Small intestine (tissue), 7 donors: ENCODE measurements at regions not wholly inside any gene's neighbourhood (a gene's known extent, or its start where the extent isn't known, plus 50 kb on each side); places are given as distances from the start of the nearest gene placed in this dataset.
A peak's percentile ranks its signal among the peaks of the same experiment; 100 is the strongest.

Experiments used
- DNase-seq, 2 donors: peaks; one replicate each; pipeline versions ENCODE4 v3.0.0 to v3.0.0-alpha.2; 2013
- FAIRE-seq: peaks from 2 replicates; lab custom pipeline; 2012; peaks lifted over from hg19 to GRCh38; lab: Jason Lieb, UNC
- H3K27ac ChIP-seq, 3 donors: one replicate each; pipeline ENCODE4 v1.5.1; 2013; ENCODE audit warnings: low read length in 2 of 3, mild to moderate bottlenecking in 2 of 3, control low read depth in 1 of 3, inconsistent platforms in 1 of 3, low read depth in 1 of 3, moderate library complexity in 1 of 3
- H3K27me3 ChIP-seq, 3 donors: one replicate each; pipeline ENCODE4 v1.6.1; 2013; ENCODE audit warnings: low read length in 3 of 3, inconsistent platforms in 1 of 3; ENCODE audit not compliant: control insufficient read depth in 3 of 3, insufficient read depth in 3 of 3
- H3K36me3 ChIP-seq, 3 donors: one replicate each; pipeline ENCODE4 v1.6.1; 2013; ENCODE audit warnings: low read length in 3 of 3, inconsistent platforms in 1 of 3, low read depth in 1 of 3, mild to moderate bottlenecking in 1 of 3, moderate library complexity in 1 of 3; ENCODE audit not compliant: control insufficient read depth in 3 of 3, insufficient read depth in 2 of 3
- H3K4me1 ChIP-seq, 3 donors: one replicate each; pipeline ENCODE4 v1.6.1; 2013; ENCODE audit warnings: low read length in 2 of 3, inconsistent platforms in 1 of 3, low read depth in 1 of 3, mild to moderate bottlenecking in 1 of 3, moderate library complexity in 1 of 3; ENCODE audit not compliant: control insufficient read depth in 3 of 3, insufficient read depth in 2 of 3
- H3K4me3 ChIP-seq, 3 donors: one replicate each; pipeline ENCODE4 v1.5.1; 2013; ENCODE audit warnings: low read length in 3 of 3, control low read depth in 1 of 3, inconsistent platforms in 1 of 3, low read depth in 1 of 3, mild to moderate bottlenecking in 1 of 3, moderate library complexity in 1 of 3
- H3K9me3 ChIP-seq, 2 donors: one replicate each; pipeline ENCODE4 v1.6.1; 2013; ENCODE audit warnings: low read depth in 1 of 2, low read length in 1 of 2; ENCODE audit not compliant: control insufficient read depth in 2 of 2, insufficient read depth in 1 of 2
- WGBS, 3 donors: extraction: QIAGEN DNeasy Blood & Tissue Kit; methylation state at CpG; one replicate each; pipeline ENCODE4 v1.1.7; 2013; 5-methylcytosine and 5-hydroxymethylcytosine counted together
- donor health status: healthy with polysubstance abuse.
- donor health status: control.
- donor health status: control.
- donor health status: Bipolar disorder and iron deficiency.
- donor health status: healthy.

GRCh38 chr1:95313527-95313926, 79.5 kb downstream of the RWDD3 start:
- FAIRE-seq, result no peak
- WGBS, 3 donors, result 44 to 60% (median 46%) methylated on average over 3 of the region's 3 CpGs

GRCh38 chr1:95321531-95321930, 87.5 kb downstream of the RWDD3 start:
- 58 to 88% (median 78%) methylated on average over 3 of the region's 3 CpGs for WGBS, 3 donors
- Histone ChIP-seq H3K9me3 (no peaks in the 10 kb centered on the region), H3K27ac (no peak overlapping the region), H3K4me3 (no peak overlapping the region), H3K4me1 (no peaks in the 10 kb centered on the region), H3K27me3 (no peaks in the 10 kb centered on the region), H3K36me3 (no peaks in the 10 kb centered on the region)
- no peak for FAIRE-seq
- no peak for DNase-seq

More at GRCh38 chr1:95313527-95313926, 79.5 kb downstream of the RWDD3 start:
- no peak for DNase-seq
- Histone ChIP-seq H3K9me3 (no peaks in the 10 kb centered on the region), H3K36me3 (no peaks in the 10 kb centered on the region), H3K4me1 (no peaks in the 10 kb centered on the region), H3K4me3 (no peak overlapping the region), H3K27me3 (no peaks in the 10 kb centered on the region), H3K27ac (no peak overlapping the region)

GRCh38 chr1:95323123-95323522, 89.1 kb downstream of the RWDD3 start:
- Histone ChIP-seq H3K4me1 (no peaks in the 10 kb centered on the region), H3K4me3 (no peak overlapping the region), H3K36me3 (no peaks in the 10 kb centered on the region), H3K9me3 (no peaks in the 10 kb centered on the region), H3K27ac (no peak overlapping the region), H3K27me3 (no peaks in the 10 kb centered on the region)
- no peak for DNase-seq
- WGBS, 3 donors, result 11 to 38% (median 38%) methylated on average over 1 of the region's 1 CpG
- FAIRE-seq, result no peak

GRCh38 chr1:95325349-95325748, 91.3 kb downstream of the RWDD3 start:
- Histone ChIP-seq H3K4me3 (no peak overlapping the region), H3K27me3 (no peaks in the 10 kb centered on the region), H3K36me3 (no peaks in the 10 kb centered on the region), H3K9me3 (no peaks in the 10 kb centered on the region), H3K4me1 (no peaks in the 10 kb centered on the region), H3K27ac (no peak overlapping the region)
- no peak for FAIRE-seq
- no peak for DNase-seq
- 79 to 81% (median 81%) methylated on average over 4 of the region's 4 CpGs for WGBS, 3 donors

DNA sequence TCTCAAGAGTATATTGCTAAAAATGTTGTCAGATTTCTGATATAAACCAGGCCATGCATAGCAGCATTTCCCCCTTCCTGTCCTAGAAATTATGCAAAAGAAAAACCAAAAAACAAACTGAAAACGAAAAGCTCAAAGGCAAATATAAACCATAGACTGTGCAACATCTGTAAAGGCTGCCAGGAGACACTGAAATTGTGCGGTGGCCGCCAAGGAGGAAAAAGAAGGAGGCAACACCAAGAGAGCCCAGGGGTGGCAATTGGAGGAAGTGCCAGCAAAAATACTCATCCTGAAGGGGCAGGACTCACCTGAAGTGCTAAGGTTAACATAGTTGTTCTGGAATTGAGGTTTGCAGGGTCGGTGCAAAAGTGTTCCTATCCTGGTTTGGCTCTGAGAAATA, 92.0 kb downstream of the RWDD3 start:
- FAIRE-seq (no peak), DNase-seq (no peak)
- no peaks in the 10 kb centered on the region for H3K36me3 ChIP-seq
- H3K27me3 ChIP-seq, result no peaks in the 10 kb centered on the region
- H3K27ac ChIP-seq, result no peak overlapping the region
- 46 to 60% (median 46%) methylated on average over 4 of the region's 4 CpGs for WGBS, 3 donors
- no peak overlapping the region for H3K4me3 ChIP-seq
- H3K4me1 ChIP-seq, result no peaks in the 10 kb centered on the region
- no peaks in the 10 kb centered on the region for H3K9me3 ChIP-seq

DNA sequence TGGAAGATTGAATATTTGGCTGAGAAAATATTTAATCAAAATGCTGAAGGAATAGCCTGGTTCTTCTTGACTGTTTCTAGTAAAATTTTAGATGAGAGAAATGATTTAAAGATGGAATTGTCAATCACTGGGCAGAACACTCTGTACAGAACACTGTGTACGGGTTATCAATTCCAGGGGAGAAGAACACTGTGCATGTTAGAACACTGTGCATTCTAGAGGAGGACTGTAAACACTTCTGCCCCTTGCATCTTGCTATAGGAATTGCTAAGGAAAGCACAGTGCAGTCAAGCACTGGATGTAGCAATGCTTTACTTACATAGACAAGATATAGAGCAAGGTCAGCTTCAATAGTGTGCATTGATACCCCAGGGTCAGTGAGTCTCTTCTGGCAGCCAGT, 98.7 kb downstream of the RWDD3 start:
- no peak for DNase-seq
- Histone ChIP-seq H3K27ac (no peak overlapping the region), H3K4me3 (no peak overlapping the region), H3K9me3 (no peaks in the 10 kb centered on the region), H3K27me3 (no peaks in the 10 kb centered on the region), H3K4me1 (no peaks in the 10 kb centered on the region), H3K36me3 (no peaks in the 10 kb centered on the region)
- 87 to 92% (median 88%) methylated on average over 1 of the region's 1 CpG for WGBS, 3 donors
- no peak for FAIRE-seq

GRCh38 chr1:95339377-95339776, 105.4 kb downstream of the RWDD3 start:
- FAIRE-seq, result no peak
- 88 to 93% (median 91%) methylated on average over 9 of the region's 9 CpGs for WGBS, 3 donors
- Histone ChIP-seq H3K4me3 (no peak overlapping the region), H3K36me3 (no peaks in the 10 kb centered on the region), H3K27ac (no peak overlapping the region), H3K4me1 (no peaks in the 10 kb centered on the region), H3K9me3 (no peaks in the 10 kb centered on the region), H3K27me3 (no peaks in the 10 kb centered on the region)
- no peak for DNase-seq

- no peaks in the 10 kb centered on the region for H3K9me3 ChIP-seq
- no peak overlapping the region for H3K27ac ChIP-seq
- DNase-seq (no peak), FAIRE-seq (no peak)
- H3K36me3 ChIP-seq, result no peaks in the 10 kb centered on the region
- no peaks in the 10 kb centered on the region for H3K27me3 ChIP-seq
- 56 to 70% (median 58%) methylated on average over 2 of the region's 2 CpGs for WGBS, 3 donors
- no peaks in the 10 kb centered on the region for H3K4me1 ChIP-seq
- no peak overlapping the region for H3K4me3 ChIP-seq
These were observed 106.1 kb downstream of the RWDD3 start for GRCh38 chr1:95340061-95340460.

GRCh38 chr1:95352767-95353166, 118.8 kb downstream of the RWDD3 start:
- no peak overlapping the region for H3K4me3 ChIP-seq
- 24 to 31% (median 28%) methylated on average over 2 of the region's 2 CpGs for WGBS, 3 donors
- no peaks in the 10 kb centered on the region for H3K27me3 ChIP-seq
- H3K36me3 ChIP-seq, result no peaks in the 10 kb centered on the region
- FAIRE-seq, result no peak
- H3K9me3 ChIP-seq, result no peaks in the 10 kb centered on the region
- DNase-seq, result peak in 1 of 2 donors; percentile 5
- H3K4me1 ChIP-seq, result no peaks in the 10 kb centered on the region
- H3K27ac ChIP-seq, result no peak overlapping the region
